ENCODE measurements at regions not wholly inside any gene's neighbourhood (a gene's known extent, or its start where the extent isn't known, plus 50 kb on each side); places are given as distances from the start of the nearest gene placed in this dataset.

- H3K27ac Mint-ChIP-seq = no peak overlapping the region
- intact Hi-C loops (cut with micrococcal nuclease) = no loop called here
- H3K36me3 Mint-ChIP-seq (ENCODE audit: low read depth) = no peaks in the 10 kb centered on the region
- H3K9me3 Mint-ChIP-seq = peaks cover 11% of the 10 kb centered on the region
- POLR2A ChIA-PET = no interaction called here
- H3K4me1 Mint-ChIP-seq (ENCODE audit: low read depth) = no peaks in the 10 kb centered on the region
- CTCF ChIA-PET = no interaction called here
- no peaks in the 10 kb centered on the region for H3K27me3 Mint-ChIP-seq
- H3K4me3 Mint-ChIP-seq = no peak overlapping the region
- ATAC-seq (no peak), DNase-seq (no peak)
- TF ChIP-seq CTCF (IDR thresholded peaks at IDR 0.05) = no peak
Measured at GRCh38 chr11:42651621-42652020, 660.2 kb upstream of the API5 start.

GRCh38 chr11:42657169-42657568, 654.6 kb upstream of the API5 start:
- no peaks in the 10 kb centered on the region for H3K27me3 Mint-ChIP-seq

GRCh38 chr11:42661942-42662341, 649.9 kb upstream of the API5 start:
- H3K27ac Mint-ChIP-seq = no peak overlapping the region
- H3K27me3 Mint-ChIP-seq = no peaks in the 10 kb centered on the region
- ChIA-PET CTCF (no interaction called here), POLR2A (no interaction called here)
- H3K9me3 Mint-ChIP-seq = no peaks in the 10 kb centered on the region
- H3K4me3 Mint-ChIP-seq = no peak overlapping the region
- no peak for DNase-seq
- H3K4me1 Mint-ChIP-seq (ENCODE audit: low read depth) = no peaks in the 10 kb centered on the region
- intact Hi-C loops (cut with micrococcal nuclease) = no loop called here
- TF ChIP-seq CTCF (IDR thresholded peaks at IDR 0.05) = no peak
- no peaks in the 10 kb centered on the region for H3K36me3 Mint-ChIP-seq (ENCODE audit: low read depth)
- ATAC-seq = no peak

More at GRCh38 chr11:42657169-42657568, 654.6 kb upstream of the API5 start:
- H3K27ac Mint-ChIP-seq = no peak overlapping the region
- no peaks in the 10 kb centered on the region for H3K4me1 Mint-ChIP-seq (ENCODE audit: low read depth)
- no peaks in the 10 kb centered on the region for H3K36me3 Mint-ChIP-seq (ENCODE audit: low read depth)
- no peak overlapping the region for H3K4me3 Mint-ChIP-seq
- intact Hi-C loops (cut with micrococcal nuclease) = no loop called here
- DNase-seq (no peak), ATAC-seq (no peak)
- POLR2A ChIA-PET = no interaction called here
- CTCF ChIA-PET = no interaction called here
- peaks cover 6% of the 10 kb centered on the region for H3K9me3 Mint-ChIP-seq
- TF ChIP-seq CTCF (IDR thresholded peaks at IDR 0.05) = no peak

GRCh38 chr11:42669248-42669976, 642.4 kb upstream of the API5 start:
- no peak overlapping the region for H3K4me3 Mint-ChIP-seq
- H3K36me3 Mint-ChIP-seq (ENCODE audit: low read depth) = no peaks in the 10 kb centered on the region
- ATAC-seq = no peak
- H3K4me1 Mint-ChIP-seq (ENCODE audit: low read depth) = no peaks in the 10 kb centered on the region
- intact Hi-C loops (cut with micrococcal nuclease) = no loop called here
- no peak for TF ChIP-seq CTCF (IDR thresholded peaks at IDR 0.05)
- CTCF ChIA-PET = no interaction called here
- POLR2A ChIA-PET = no interaction called here
- H3K9me3 Mint-ChIP-seq = peaks cover 8% of the 10 kb centered on the region
- DNase-seq = no peak
- no peak overlapping the region for H3K27ac Mint-ChIP-seq
- no peaks in the 10 kb centered on the region for H3K27me3 Mint-ChIP-seq

GRCh38 chr11:42674436-42674835, 637.4 kb upstream of the API5 start:
- Mint-ChIP-seq H3K36me3 (ENCODE audit: low read depth) (no peaks in the 10 kb centered on the region), H3K27me3 (no peaks in the 10 kb centered on the region), H3K4me1 (ENCODE audit: low read depth) (no peaks in the 10 kb centered on the region), H3K9me3 (peaks cover 2% of the 10 kb centered on the region), H3K4me3 (no peak overlapping the region), H3K27ac (no peak overlapping the region)
- no peak for TF ChIP-seq CTCF (IDR thresholded peaks at IDR 0.05)
- intact Hi-C loops (cut with micrococcal nuclease) = no loop called here
- POLR2A ChIA-PET = no interaction called here
- ATAC-seq (no peak), DNase-seq (no peak)
- CTCF ChIA-PET = no interaction called here

Data from activated CD8-positive, alpha-beta T cell treated with anti-CD3 and anti-CD28 coated beads for 36 hours (primary cell).